ENCODE measurements at regions not wholly inside any gene's neighbourhood (a gene's known extent, or its start where the extent isn't known, plus 50 kb on each side); places are given as distances from the start of the nearest gene placed in this dataset.

- H3K27me3 Mint-ChIP-seq (ENCODE audit: insufficient read depth, low read depth, poor library complexity), result no peaks in the 10 kb centered on the region
- H3K36me3 Mint-ChIP-seq (ENCODE audit: low read depth), result no peaks in the 10 kb centered on the region
- H3K27me3 ChIP-seq (ENCODE audit: insufficient read depth), result no peaks in the 10 kb centered on the region
- H3K4me2 ChIP-seq, result no peak overlapping the region
- H3K27ac ChIP-seq (ENCODE audit: low read depth), result no peak overlapping the region
- TF ChIP-seq ZNF114 (CRISPR knock-in tag; IDR thresholded peaks at IDR 0.05) (no peak), ETS1 (IDR thresholded peaks at IDR 0.05) (no peak), NANOG (IDR thresholded peaks at IDR 0.05; ENCODE audit: borderline replicate concordance) (no peak), CTCF (conservative IDR thresholded peaks at IDR 0.05; ENCODE audit: low read depth in 2 of 2) (no peak; a peak in 1 of 4 replicates), EZH2phosphoT487 (IDR thresholded peaks at IDR 0.05; ENCODE audit: unreplicated experiment) (no peak), POLR2AphosphoS5 (IDR thresholded peaks at IDR 0.05; ENCODE audit: low read depth) (no peak), STAT1 (IDR thresholded peaks at IDR 0.05; ENCODE audit: unreplicated experiment) (no peak), ZNF462 (CRISPR knock-in tag; IDR thresholded peaks at IDR 0.05) (no peak), ZNF331 (CRISPR knock-in tag; IDR thresholded peaks at IDR 0.05; ENCODE audit: low read depth) (no peak), JUNB (IDR thresholded peaks at IDR 0.05; ENCODE audit: unreplicated experiment) (no peak), EZH2 (IDR thresholded peaks at IDR 0.05; ENCODE audit: low read depth, unreplicated experiment) (no peak), REST (IDR thresholded peaks at IDR 0.05; ENCODE audit: unreplicated experiment) (no peak), CREB1 (CRISPR knock-in tag; IDR thresholded peaks at IDR 0.05; ENCODE audit: low read depth) (no peak)
- H3K9me2 ChIP-seq (ENCODE audit: insufficient read depth), result no peaks in the 10 kb centered on the region; the same call in 1 of the 2 replicates
- ATAC-seq (peak; percentile 90), DNase-seq (ENCODE audit: low spot score) (peak; percentile 34)
- H4K20me1 ChIP-seq (replicated peaks; ENCODE audit: insufficient read depth), result no peaks in the 10 kb centered on the region
- H3K79me2 ChIP-seq (replicated peaks; ENCODE audit: insufficient read depth), result no peaks in the 10 kb centered on the region
- H3F3A ChIP-seq (replicated peaks; ENCODE audit: low read depth), result no peaks in the 10 kb centered on the region
- H3K4me3 ChIP-seq, result no peak overlapping the region
- H3K4me1 ChIP-seq (ENCODE audit: insufficient read depth), result no peaks in the 10 kb centered on the region
- H3K9me3 Mint-ChIP-seq, result peaks cover 3% of the 10 kb centered on the region; the same call in 1 of the 3 replicates
- no peak overlapping the region for H3K4me3 Mint-ChIP-seq
- H3K27ac Mint-ChIP-seq, result no peak overlapping the region
- H3K36me3 ChIP-seq (ENCODE audit: insufficient read depth), result no peaks in the 10 kb centered on the region
- no peaks in the 10 kb centered on the region; the same call in 2 of the 3 replicates for H3K4me1 Mint-ChIP-seq
- no peak overlapping the region for H2AFZ ChIP-seq
These were observed 374.9 kb upstream of the AADAT start for GRCh38 chr4:170464614-170465197.

Measured in GM23338 (cell line).